Heart right ventricle (tissue), 16 donors: ENCODE measurements at regions not wholly inside any gene's neighbourhood (a gene's known extent, or its start where the extent isn't known, plus 50 kb on each side); places are given as distances from the start of the nearest gene placed in this dataset.

Source experiments
- ATAC-seq, 8 donors: fragments of 200-7000 bp; cut with Tn5 transposase; one replicate each; pipeline ENCODE4 v1.9.1; 2020; ENCODE audit warnings: mild to moderate bottlenecking in 8 of 8, moderate library complexity in 8 of 8, moderate number of reproducible peaks in 1 of 8
- DNase-seq, 2 donors: peaks; one replicate each; pipeline ENCODE4 v3.0.0-alpha.2; 2020
- H3K27ac ChIP-seq, 10 donors: fragments of 200-600 bp; sonication (generic) in 2 of 10; one replicate each; pipeline versions ENCODE4 v1.5.0 to v1.8.0; 2020 to 2022; ENCODE audit warnings: mild to moderate bottlenecking in 3 of 10
- H3K27me3 ChIP-seq, 7 donors: fragments of 200-600 bp; one replicate each; pipeline ENCODE4 v1.8.0; 2021 to 2022; ENCODE audit warnings: mild to moderate bottlenecking in 2 of 7
- H3K36me3 ChIP-seq, 9 donors: fragments of 200-600 bp; sonication (generic) in 1 of 9; one replicate each; pipeline versions ENCODE4 v1.5.0 to v1.8.0; 2020 to 2022; ENCODE audit warnings: mild to moderate bottlenecking in 2 of 9
- H3K4me1 ChIP-seq, 9 donors: fragments of 200-600 bp; sonication (generic) in 1 of 9; one replicate each; pipeline versions ENCODE4 v1.5.0 to v1.8.0; 2020 to 2022; ENCODE audit warnings: mild to moderate bottlenecking in 4 of 9
- H3K4me3 ChIP-seq, 10 donors: fragments of 200-600 bp; sonication (generic) in 2 of 10; one replicate each; pipeline versions ENCODE4 v1.5.0 to v1.8.0; 2020 to 2022; ENCODE audit warnings: mild to moderate bottlenecking in 7 of 10, moderate library complexity in 2 of 10
- H3K9me3 ChIP-seq, 11 donors: fragments of 200-600 bp in 10 of 11; sonication (generic) in 2 of 11; one replicate each; pipeline versions ENCODE4 v1.5.0 to v1.8.0; 2013 to 2022; ENCODE audit warnings: mild to moderate bottlenecking in 2 of 11, control low read depth in 1 of 11, moderate library complexity in 1 of 11
- CTCF ChIP-seq, 9 donors: fragments of 200-600 bp; sonication (generic) in 2 of 9; IDR thresholded peaks; one replicate each; pipeline versions ENCODE4 v1.5.0 to v1.8.0; 2021 to 2022; ENCODE audit warnings: antibody characterized with exemption in 9 of 9, mild to moderate bottlenecking in 5 of 9, moderate library complexity in 1 of 9
- WGBS, 2 donors: extraction: QIAGEN DNeasy Blood & Tissue Kit; methylation state at CpG; one replicate each; pipeline ENCODE4 v1.1.7; 2013; ENCODE audit warnings: inconsistent platforms in 1 of 2; 5-methylcytosine and 5-hydroxymethylcytosine counted together
- intact Hi-C, 10 donors: fragments of 100-400 bp; cut with DNase I; formaldehyde crosslinking; loops; one replicate each; pipeline versions ENCODE4 v1.11.1 to v1.14.2; 2022
- donor health status: Arrhythmogenic right ventricular cardiomyopathy.
- donor health status: ischemic (EF 13 %, LVEDD 7.1; RV severe dilation, severe dysfunction).
- donor health status: healthy with polysubstance abuse.
- donor health status: DM: no; HTN: yes; CAD: no.
- donor health status: DM: no; HTN: no; CAD: no.
- donor health status: ischemic (EF 25% LVEDD 6.9; RV normal size, moderate dysfunction).
- donor health status: ischemic (EF 25% LVEDD 5.7; RV mildly dilated, moderate dysfunction).
- donor health status: healthy.
- donor health status: DM: yes; HTN: yes; CAD: no.
- donor health status: Ischemic cardiomyopathy.
- donor health status: ischemic (EF 35%, LVEDD 5.7; RV mildly dilated, moderate dysfunction).
- donor health status: nonischemic (EF 11% LVEDD 7.7; RV severe dilation, severe dysfunction).
- donor health status: DM: yes; HTN: yes; CAD: no.
- donor health status: PGD.
- donor health status: ischemic (EF 29% LVEDD 5.4; RV normal size, mild dysfunction).
- donor health status: nonischemic (EF 23%, LVEDD 6.1; RV moderate dilation, normal function).

- Histone ChIP-seq H3K4me3 (no peak overlapping the region), H3K27ac (no peak overlapping the region), H3K27me3 (no peaks in the 10 kb centered on the region), H3K36me3 (no peaks in the 10 kb centered on the region), H3K4me1 (peaks cover 0 to 11% (median 0%) of the 10 kb centered on the region in 9 donors), H3K9me3 (peaks cover 0 to 18% (median 7%) of the 10 kb centered on the region in 11 donors)
- TF ChIP-seq CTCF (IDR thresholded peaks at IDR 0.05), result no peak
- ATAC-seq (no peak), DNase-seq (no peak)
- WGBS, 2 donors, result 76 to 83% methylated on average over 4 of the region's 4 CpGs
- intact Hi-C loops, result no loop called here
These were observed 222.8 kb upstream of the NBEA start for GRCh38 chr13:34719060-34719875.

GRCh38 chr13:34720618-34721017 lies 221.5 kb upstream of the NBEA start:
- H3K27ac ChIP-seq, result no peak overlapping the region
- no peak for TF ChIP-seq CTCF (IDR thresholded peaks at IDR 0.05)
- intact Hi-C loops, result no loop called here
- no peak overlapping the region for H3K4me3 ChIP-seq
- DNase-seq, result no peak
- no peak for ATAC-seq
- peaks cover 0 to 18% (median 7%) of the 10 kb centered on the region in 11 donors for H3K9me3 ChIP-seq
- 78 to 89% methylated on average over 2 of the region's 2 CpGs for WGBS, 2 donors
- H3K36me3 ChIP-seq, result no peaks in the 10 kb centered on the region
- peaks cover 0 to 11% (median 0%) of the 10 kb centered on the region in 9 donors for H3K4me1 ChIP-seq
- no peaks in the 10 kb centered on the region for H3K27me3 ChIP-seq

- WGBS, 2 donors, result 56 to 66% methylated on average over 3 of the region's 3 CpGs
- intact Hi-C loops, result no loop called here
- DNase-seq (no peak), ATAC-seq (no peak)
- Histone ChIP-seq H3K4me3 (no peak overlapping the region), H3K9me3 (peaks cover 0 to 18% (median 7%) of the 10 kb centered on the region in 11 donors), H3K27me3 (no peaks in the 10 kb centered on the region), H3K4me1 (peaks cover 0 to 11% (median 0%) of the 10 kb centered on the region in 9 donors), H3K27ac (no peak overlapping the region), H3K36me3 (no peaks in the 10 kb centered on the region)
- TF ChIP-seq CTCF (IDR thresholded peaks at IDR 0.05), result no peak
These were observed 220.2 kb upstream of the NBEA start for GRCh38 chr13:34721631-34722595.

GRCh38 chr13:34722922-34723321 lies 219.1 kb upstream of the NBEA start:
- peak in 1 of 8 donors; percentile 26 for ATAC-seq
- no peaks in the 10 kb centered on the region for H3K36me3 ChIP-seq
- no peak overlapping the region for H3K27ac ChIP-seq
- H3K4me1 ChIP-seq, result peaks cover 0 to 11% (median 0%) of the 10 kb centered on the region in 9 donors
- no peak for DNase-seq
- intact Hi-C loops, result no loop called here
- TF ChIP-seq CTCF (IDR thresholded peaks at IDR 0.05), result no peak
- no peaks in the 10 kb centered on the region for H3K27me3 ChIP-seq
- no peak overlapping the region for H3K4me3 ChIP-seq
- peaks cover 0 to 18% (median 7%) of the 10 kb centered on the region in 11 donors for H3K9me3 ChIP-seq
